ENCODE measurements at regions not wholly inside any gene's neighbourhood (a gene's known extent, or its start where the extent isn't known, plus 50 kb on each side); places are given as distances from the start of the nearest gene placed in this dataset.

- TF ChIP-seq CTCF (IDR thresholded peaks at IDR 0.05): no peak
- TF ChIP-seq POLR2AphosphoS5 (IDR thresholded peaks at IDR 0.05): no peak
These were observed 81.5 kb upstream of the NKX1-1 start for GRCh38 chr4:1487761-1488160.

All from stomach (tissue), 4 donors.